CMK (cell line): ENCODE measurements at regions not wholly inside any gene's neighbourhood (a gene's known extent, or its start where the extent isn't known, plus 50 kb on each side); places are given as distances from the start of the nearest gene placed in this dataset.

ENCODE experiments used
- DNase-seq: peaks from one replicate; pipeline ENCODE4 v3.0.0-alpha.2; 2010; ENCODE audit warnings: low read depth

DNA sequence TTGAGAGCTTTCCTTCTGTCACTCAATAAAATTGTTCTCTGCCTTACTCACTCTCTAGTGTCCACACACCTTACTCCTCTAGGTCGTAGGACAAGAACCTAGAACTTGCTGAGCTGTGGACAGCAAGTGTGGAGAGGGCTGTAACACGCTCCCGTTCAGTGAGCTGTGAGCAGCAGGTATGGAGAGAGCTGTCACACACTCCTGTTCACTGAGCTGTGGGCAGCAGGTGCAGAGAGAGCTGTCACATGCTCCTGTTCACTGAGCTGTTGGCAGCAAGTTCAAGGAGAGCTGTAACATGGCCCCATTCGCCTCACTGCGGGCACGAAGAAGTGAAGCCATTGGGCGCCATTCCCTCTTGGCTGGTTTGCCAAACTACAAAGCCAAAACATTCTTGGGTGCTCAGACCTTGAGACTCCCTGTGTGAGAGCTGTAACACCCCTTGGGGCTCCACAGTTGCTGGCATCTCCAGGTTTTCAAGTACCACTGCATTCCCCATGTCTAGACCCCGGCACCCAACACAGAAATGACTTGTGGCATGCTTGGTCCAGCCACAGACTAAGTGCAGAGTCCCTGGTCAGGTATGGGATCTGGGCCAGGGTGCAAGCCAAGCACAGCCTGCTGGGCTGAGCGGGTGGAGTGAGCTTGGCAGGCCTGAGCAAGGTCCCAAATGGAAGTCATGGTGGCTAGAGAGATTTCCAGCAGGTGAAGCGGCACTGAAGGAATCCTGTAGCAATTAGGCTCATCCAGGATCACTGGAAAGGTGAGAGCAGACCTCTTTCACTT lies 608.0 kb upstream of the CDH8 start:
- no peak for DNase-seq

DNA sequence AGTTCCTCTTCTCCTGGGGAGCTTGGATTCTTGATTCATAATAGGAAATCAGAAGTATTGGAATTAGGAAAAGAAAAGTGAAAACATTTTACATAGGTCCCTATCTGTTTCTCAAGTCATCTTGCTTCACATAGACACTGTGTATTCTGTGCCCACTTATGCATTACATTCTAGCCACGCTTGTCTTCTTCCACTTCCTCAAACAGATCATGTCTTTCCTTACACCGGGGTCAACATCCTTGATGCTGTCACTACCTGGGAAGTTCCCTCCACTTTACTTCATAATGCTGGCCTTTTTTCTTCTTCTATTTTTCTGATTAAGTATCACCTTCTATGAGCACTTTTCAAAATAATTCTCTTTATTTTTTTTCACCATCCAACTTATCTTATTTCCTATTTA lies 606.4 kb upstream of the CDH8 start:
- no peak for DNase-seq

DNA sequence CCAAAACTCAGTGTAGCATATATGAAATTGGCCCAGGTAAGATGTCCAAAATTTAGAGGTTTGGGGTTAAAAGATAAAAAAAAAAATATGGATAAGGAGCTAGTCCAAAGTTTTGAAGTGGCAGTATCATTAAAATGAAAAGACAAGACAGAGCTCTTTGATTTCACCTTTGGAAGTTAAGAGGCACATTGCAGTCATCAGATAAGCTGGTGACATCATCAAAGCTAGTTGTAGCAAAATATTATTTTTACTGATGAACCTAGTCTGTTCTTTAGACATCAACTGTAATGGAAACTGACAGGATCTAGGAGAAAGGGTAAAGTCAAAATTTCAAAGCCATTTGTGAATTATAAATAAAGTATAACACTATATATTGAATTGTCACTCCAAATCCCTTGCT lies 603.7 kb upstream of the CDH8 start:
- DNase-seq = no peak

DNA sequence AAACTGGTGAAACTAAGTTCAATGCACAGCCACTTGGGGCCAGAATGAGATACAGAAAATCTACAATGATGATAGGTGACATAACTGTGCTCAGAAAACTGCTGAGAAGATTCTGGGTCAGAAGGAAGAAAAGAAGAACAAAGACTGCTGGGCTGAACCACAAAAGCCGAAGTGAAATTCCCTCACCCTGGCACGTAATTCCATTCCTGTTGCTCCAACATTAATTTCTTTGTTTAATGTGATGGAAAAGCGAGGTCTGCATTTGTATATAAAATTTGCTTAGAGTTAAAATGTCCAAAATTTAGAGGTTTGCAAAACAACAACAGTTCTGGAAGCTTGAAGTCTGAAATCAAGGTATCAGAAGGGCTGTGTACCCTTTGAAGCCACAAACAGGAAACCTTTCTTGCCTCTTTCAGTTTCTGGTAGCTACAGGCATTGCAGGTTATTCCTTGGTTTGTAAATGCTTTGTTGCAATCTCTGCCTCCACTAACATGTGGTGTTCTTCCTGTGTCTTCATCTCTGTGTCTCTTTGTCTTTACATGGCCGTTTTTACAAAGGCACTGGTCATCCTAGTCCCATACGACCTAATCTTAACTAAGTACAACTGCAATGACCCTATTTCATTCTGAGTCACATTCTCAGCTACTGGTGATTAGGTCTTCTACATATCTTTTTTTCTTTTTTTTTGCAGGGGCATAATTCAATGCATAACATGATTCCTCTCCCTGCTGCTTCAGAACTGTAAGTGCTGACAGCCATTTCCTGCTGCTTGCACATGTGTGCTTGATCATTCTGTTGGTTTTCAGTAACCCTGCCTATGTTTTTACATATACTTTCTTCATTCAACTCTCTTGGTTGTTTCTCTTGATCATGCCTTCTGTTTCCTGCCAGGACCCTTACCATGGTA lies 603.0 kb upstream of the CDH8 start:
- DNase-seq = no peak

DNA sequence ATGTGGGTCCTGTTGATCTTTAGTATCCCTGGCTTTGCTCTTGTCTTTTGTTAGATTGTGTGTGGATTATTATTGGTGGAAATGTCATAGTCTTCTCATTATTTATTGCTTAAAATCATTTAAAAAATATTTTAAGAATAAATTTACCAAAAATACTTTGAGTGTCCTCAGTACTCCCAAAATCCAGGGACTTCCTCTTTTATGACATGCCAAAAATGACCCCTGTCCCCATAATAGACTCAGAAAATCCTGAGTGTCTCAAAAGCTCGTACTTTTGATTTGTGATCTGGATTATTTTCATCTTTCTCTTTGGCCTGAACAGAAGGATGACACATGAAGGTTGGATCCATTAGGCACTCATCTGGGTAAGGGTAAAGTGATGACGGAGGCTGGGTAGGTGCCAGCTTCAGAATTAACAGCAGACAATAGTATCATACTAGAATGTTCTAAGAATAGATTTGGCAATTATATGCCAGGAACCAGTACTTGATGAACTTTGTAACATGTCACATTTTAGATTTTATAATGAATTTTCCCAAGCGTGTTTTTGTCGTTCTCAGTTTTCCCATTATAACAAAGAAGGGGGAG lies 602.2 kb upstream of the CDH8 start:
- DNase-seq = no peak

DNA sequence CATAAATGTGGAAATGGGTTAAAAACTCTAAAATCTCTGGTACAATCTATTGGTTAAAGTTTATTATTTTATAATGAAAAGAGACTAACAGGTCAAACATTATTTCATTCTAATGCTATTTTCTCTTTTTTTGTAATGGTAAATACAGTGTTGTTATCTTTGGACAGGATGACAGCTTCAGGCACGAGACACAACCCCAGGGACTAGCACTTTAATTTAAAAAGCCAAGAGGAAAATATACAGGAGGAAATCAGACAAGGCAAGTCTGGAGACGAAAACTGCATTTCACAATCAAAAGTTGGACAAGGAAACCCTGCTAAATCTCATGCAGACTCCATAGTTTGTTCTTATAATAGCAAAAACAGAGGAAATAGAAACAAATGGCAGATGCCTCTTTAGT lies 589.1 kb upstream of the CDH8 start:
- no peak for DNase-seq

DNA sequence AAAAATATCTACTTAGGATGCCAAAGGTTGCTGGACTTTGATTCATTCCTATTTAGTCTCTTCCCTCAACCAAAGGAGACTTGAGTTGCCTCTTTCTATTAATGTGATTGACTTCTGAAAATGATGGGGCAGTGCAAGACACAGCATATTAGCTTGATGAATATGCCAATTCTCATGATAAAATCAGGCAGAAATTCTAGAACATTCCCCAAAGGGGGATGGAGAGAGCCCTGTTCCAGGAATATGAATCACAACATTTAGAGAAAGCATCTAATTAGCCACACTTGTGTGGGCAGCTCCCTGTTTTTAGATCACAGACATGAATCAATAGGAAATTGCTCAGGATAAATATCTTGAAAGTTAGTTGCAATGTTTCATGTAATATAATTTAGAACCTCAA lies 584.0 kb upstream of the CDH8 start:
- DNase-seq = no peak

DNA sequence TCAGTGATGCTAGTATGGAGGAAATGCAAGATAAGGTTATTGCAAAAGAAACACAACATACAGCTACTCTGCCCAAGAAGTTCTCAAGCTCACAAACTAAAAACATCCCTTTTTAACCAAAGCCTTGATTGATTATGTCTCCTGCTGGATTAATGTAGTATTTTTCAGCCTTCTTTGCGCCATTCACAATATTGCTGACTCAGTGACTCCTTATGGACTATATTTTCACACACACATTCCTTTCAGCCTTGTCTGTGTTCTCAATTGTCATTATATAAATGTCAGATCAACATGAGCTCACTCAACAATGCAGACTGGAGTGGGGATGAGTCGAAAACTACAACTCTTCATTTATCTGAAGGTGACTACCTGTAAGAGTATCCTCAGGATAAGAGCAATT lies 579.3 kb upstream of the CDH8 start:
- DNase-seq = no peak

DNA sequence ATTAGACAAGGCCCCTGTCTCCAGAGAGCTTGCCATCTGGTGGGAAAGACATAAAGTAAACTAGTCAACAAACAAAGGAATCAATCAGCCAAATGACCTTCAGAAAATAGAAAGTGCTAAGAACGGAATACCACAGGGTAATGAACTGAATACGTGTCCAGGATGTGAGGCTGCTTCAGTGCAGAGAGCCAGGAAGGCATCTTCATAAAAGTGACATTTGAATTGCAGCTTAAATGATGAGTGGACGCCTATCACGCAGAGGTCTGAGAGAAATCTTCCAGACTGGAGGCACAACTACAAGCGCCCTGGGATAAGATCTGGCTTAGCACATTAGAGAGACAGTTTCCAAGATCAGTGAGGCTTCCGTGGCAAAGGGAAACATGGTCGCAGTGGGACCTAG lies 574.1 kb upstream of the CDH8 start:
- no peak for DNase-seq

DNA sequence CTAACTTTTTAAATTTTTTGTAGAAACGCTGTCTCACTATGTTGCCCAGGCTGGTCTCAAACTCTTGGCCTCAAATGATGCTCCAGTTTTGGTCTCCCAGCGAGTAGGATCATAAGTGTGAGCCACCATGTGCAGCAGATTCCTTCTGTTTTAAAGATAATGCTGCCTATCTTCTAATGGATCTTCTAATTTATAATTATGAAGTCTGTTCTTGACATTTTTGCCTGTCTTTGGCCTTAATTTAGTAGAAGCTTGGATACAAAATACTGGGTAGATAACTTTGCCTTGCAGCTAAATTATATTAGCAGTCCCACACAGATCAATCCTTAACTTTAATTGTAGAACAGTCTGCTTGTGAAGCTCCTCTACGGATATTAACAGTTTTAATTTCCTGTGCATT lies 566.6 kb upstream of the CDH8 start:
- DNase-seq = no peak

DNA sequence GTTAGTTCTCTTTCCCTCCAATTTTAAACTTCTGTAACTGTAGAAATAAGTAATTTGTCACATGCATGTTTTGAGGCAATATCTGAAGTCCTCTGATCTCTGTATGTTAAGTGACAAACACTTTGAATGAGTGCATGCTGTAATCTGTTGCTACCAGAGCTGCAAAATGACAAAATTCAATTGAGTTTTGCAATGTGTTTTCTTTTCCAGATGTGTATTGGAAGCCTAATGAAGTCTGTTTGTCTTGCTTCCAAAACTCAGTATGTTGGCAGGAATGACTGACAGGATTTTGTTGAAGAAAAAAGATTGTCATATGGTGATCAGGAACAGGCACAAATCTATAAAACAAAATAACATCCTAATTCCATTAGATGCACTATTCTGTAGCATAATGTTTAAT lies 561.6 kb upstream of the CDH8 start:
- DNase-seq = no peak

DNA sequence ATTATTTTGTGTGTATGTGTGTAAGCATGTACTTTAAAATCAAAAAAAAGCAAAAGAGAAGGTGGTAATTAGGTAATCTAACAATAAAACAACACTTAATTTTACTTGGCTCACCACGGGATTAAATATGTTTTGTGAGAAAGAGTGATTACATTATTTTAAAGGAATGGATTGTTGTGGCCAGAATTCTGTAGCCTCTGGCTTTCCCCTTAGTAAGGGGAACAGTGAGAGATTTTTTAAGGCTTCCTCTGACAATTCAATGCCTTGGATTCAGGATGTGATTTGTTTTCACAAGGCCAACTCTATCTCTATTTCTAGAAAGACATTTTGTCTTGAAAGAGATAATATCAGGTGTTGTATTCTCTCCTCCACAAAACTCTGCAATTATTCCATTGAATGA lies 560.3 kb upstream of the CDH8 start:
- DNase-seq = no peak

DNA sequence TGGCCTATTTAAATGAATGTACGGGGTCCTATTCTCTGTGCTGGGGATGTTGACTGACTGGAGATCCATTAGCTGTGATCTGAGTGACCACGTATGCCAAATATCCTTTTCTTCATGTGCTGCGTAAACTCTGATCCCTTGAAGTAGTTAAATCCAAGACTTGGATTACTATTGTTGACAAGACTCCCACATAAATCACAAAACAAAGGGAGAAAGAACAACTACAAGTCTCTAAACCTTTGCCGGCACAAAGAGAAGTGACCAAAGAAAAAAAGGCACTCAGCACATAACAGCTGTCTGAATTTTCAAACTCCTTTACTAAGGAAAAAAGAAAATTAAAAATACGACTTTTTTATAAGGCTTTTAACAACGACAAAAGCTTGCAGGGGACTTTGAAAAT lies 559.9 kb upstream of the CDH8 start:
- no peak for DNase-seq

DNA sequence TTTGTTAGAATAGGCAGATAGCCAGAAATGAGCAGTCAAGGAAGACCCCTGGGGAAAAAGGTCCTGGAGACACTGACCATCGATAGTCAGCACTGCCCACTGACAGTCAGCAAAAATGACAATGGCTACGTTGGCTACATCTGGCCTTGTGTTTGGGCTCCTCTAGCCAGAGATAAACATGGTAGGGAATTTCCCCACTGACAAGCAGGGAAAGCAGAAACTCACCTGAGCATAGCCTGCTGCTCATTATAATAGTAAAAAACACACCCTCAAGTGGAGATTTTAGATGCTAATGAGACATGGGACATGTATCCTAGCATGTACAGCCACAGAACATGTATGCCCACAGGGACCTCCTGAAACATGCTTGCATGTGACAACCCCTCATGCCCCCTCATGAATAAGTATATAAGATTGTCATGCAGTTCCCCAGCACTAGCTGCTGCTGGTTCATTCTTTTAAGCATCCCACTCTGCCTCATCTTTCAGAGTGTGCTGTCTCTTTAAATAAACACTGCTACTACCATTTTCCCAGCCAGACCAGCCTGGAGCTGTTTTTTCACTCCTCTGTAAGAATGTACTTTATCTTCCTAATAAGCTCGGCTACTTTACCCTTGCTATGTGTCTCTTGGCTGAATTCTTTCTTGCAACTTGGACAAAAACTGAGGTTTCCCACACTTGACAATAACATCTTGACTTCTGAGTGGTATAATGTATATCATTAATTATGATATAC lies 550.1 kb upstream of the CDH8 start:
- DNase-seq = no peak

DNA sequence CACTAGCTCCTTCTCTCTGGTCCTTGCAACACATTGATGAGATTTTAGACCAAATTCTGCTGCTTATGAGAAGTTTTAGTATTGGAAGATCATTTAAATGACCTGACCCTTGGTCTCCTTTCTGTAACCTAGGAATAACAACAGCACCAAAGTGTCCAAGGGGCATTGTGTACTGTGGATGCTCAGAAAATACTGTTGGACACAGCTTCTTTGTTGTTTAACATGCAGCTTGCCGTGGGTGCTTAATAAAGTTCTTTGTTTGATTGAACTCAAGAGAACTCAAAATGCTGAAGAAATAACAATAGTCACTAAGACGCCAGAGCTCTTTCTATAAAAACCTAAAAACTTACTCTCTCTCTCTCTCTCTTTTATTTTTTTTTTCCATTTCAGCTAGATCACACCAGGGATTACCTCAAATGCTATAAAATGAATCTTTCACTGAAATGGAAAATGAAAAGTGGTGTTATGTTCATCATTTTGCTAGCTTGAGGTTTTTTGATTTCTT lies 548.9 kb upstream of the CDH8 start:
- no peak for DNase-seq

DNA sequence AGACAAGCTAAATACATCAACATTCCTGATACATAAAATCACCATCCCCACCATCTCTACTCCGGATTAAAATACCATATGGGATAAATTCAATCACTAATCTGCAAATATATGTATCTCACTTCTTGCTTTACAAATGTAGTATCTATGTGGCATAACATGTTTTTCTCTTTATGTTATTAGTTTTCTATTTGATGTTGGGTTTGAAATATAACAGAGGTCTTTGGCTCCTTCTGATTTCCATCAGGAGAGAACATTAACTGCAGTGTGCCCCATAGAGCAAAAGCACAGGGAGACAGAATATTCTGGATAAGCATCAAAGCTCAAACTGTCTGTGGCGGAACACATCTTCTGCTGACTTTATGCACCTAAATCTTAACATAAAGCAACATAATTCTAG lies 547.2 kb upstream of the CDH8 start:
- DNase-seq = no peak

DNA sequence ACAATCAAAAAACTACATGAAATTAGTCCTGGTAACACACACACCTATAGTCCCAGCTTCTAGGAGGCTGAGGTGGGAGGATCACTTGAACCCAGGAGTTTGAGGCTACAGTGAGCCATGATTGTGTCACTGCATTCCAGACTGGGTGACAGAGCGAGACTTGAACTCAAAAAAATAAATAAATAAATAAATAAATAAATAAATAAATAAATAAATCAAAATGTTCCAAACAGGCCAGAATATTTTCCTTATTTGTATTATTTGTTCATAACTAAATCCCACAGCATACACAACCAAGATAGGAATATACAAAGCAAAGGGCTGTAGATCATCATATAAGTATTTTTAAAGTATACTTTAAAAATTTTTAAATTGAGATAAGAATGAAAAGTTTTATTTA lies 537.2 kb upstream of the CDH8 start:
- no peak for DNase-seq

DNA sequence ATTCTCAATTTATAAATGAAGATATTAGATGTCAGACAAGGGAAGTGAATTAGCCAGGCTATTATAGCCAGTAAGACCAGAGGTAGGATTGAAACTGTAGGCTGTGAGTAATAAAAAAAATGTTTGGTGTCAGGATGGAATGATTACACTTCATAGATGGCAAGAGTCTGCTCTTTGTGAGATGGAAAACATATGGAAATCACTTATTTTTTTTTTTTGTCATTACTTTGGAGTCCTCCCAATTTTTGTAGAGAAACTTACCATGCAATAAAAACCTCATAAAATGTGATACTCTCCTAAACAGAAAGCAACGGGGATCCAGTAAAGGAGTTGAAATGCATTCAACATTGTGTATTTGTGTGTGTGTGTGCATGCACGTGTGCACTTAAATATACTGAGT lies 532.7 kb upstream of the CDH8 start:
- no peak for DNase-seq

DNA sequence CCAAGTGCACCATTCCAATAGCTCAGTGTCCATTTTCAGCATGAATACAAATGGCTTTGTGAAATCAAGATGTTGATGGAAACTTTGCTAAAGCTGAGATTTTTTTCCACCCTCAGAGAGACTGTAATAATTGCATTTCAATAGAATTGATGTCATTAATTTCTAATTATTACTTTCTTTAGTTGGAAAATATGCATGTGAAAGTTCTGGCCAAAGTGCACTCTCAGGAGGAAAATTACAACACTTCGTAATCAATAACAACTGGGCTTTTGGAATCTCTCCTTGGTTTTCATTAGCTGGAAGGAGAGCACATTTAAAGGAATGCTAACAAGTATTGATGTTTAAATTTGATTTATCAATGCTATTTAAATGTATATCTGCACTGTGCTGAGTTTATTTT lies 529.5 kb upstream of the CDH8 start:
- no peak for DNase-seq

DNA sequence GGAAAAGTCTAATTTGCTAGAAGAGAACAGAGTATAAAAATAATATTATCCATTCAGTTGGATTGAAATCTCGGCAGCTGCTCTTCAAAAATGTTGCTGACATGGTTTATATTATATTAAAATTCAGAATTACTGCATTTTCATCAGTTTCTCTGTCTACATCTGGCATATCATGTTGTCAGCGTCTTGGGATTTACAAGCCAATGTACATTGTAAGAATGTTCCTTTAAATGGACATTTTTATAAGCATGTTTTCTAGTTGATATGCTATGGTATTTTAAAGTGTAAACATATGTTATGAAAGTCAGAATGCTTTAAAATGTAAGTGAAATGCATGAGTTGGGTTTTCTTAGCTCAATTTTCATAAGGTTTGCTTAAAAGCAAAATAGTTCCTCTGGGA lies 528.1 kb upstream of the CDH8 start:
- no peak for DNase-seq

DNA sequence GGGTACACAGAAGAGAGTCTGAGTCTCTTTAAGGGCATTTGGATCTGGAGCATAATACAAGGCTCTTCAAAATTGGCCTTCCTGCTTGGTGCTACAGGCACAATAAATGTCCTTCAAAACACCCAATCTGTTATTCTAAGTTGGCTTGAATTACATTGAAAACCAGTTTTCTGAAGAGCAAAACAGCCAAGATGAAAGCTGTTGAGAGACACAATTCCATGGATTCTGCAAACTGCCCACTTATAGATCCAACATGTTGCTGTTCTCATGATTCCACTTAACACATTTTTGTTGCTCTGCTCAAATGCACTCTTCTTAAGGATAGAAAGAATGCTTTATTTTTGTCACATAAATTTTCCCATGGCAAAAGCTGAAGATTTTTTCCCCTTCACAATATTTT lies 525.9 kb upstream of the CDH8 start:
- no peak for DNase-seq

DNA sequence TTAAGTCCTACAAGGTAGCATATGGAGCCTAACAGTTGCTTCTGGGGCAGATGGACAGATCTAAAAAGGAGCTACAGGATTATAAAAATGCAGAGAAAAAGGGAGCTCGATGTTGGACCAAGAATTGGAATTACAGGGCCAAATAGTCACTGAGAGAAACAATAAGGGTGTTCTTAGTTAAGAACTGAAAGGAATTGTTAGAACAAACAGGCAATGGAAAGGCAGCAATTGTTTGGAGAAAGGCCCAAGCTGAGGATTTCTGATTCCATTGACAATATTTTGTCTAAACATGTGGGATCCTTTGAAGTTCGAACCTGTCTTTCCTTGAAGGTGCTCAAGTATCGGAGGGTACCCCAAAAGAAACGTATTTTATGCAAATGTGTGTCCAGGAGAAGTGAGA lies 513.6 kb upstream of the CDH8 start:
- no peak for DNase-seq
